Left ventricle myocardium inferior (tissue), 1 donor: ENCODE measurements at regions not wholly inside any gene's neighbourhood (a gene's known extent, or its start where the extent isn't known, plus 50 kb on each side); places are given as distances from the start of the nearest gene placed in this dataset.

ENCODE experiments used
- DNase-seq: peaks from one replicate; pipeline ENCODE4 v3.0.0-alpha.2; 2020
- H3K27ac ChIP-seq: fragments of 200-600 bp; replicated peaks from 2 replicates; pipeline ENCODE4 v1.8.0; 2021
- H3K27me3 ChIP-seq: fragments of 200-600 bp; 2 replicates; pipeline ENCODE4 v1.8.0; 2021; ENCODE audit warnings: low read depth
- H3K36me3 ChIP-seq: fragments of 200-600 bp; 2 replicates; pipeline ENCODE4 v1.8.0; 2021
- H3K4me1 ChIP-seq: fragments of 200-600 bp; 2 replicates; pipeline ENCODE4 v1.8.0; 2021
- H3K4me3 ChIP-seq: fragments of 200-600 bp; 2 replicates; pipeline ENCODE4 v1.8.0; 2021; ENCODE audit warnings: mild to moderate bottlenecking, moderate library complexity
- H3K9me3 ChIP-seq: fragments of 200-600 bp; replicated peaks from 2 replicates; pipeline ENCODE4 v1.8.0; 2021
- intact Hi-C: fragments of 100-400 bp; cut with micrococcal nuclease; formaldehyde crosslinking; loops from one replicate; pipeline ENCODE4 v1.11.0; 2022
- TF ChIP-seq, protein P1 (sequence below): fragments of 200-600 bp; IDR thresholded peaks from 2 replicates; pipeline ENCODE4 v1.8.0; 2021; ENCODE audit warnings: antibody characterized with exemption, mild to moderate bottlenecking, borderline replicate concordance
- donor health status: DM: no; HTN: yes; CAD: no; lungs with severe emphysema.

GRCh38 chr7:40923626-40924025, 779.3 kb downstream of the INHBA start:
- TF ChIP-seq, protein P1, sequence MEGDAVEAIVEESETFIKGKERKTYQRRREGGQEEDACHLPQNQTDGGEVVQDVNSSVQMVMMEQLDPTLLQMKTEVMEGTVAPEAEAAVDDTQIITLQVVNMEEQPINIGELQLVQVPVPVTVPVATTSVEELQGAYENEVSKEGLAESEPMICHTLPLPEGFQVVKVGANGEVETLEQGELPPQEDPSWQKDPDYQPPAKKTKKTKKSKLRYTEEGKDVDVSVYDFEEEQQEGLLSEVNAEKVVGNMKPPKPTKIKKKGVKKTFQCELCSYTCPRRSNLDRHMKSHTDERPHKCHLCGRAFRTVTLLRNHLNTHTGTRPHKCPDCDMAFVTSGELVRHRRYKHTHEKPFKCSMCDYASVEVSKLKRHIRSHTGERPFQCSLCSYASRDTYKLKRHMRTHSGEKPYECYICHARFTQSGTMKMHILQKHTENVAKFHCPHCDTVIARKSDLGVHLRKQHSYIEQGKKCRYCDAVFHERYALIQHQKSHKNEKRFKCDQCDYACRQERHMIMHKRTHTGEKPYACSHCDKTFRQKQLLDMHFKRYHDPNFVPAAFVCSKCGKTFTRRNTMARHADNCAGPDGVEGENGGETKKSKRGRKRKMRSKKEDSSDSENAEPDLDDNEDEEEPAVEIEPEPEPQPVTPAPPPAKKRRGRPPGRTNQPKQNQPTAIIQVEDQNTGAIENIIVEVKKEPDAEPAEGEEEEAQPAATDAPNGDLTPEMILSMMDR = no peak
- intact Hi-C loops = no loop called here

GRCh38 chr7:40922316-40922670, 780.6 kb downstream of the INHBA start:
- Histone ChIP-seq H3K27me3 (no peaks in the 10 kb centered on the region), H3K9me3 (peaks cover 6% of the 10 kb centered on the region), H3K36me3 (no peaks in the 10 kb centered on the region), H3K4me3 (no peak overlapping the region), H3K27ac (no peak overlapping the region), H3K4me1 (no peaks in the 10 kb centered on the region)
- intact Hi-C loops = no loop called here
- TF ChIP-seq, protein P1 = no peak
- DNase-seq = no peak

More at GRCh38 chr7:40923626-40924025, 779.3 kb downstream of the INHBA start:
- DNase-seq = no peak
- peaks cover 6% of the 10 kb centered on the region for H3K9me3 ChIP-seq
- H3K27ac ChIP-seq = no peak overlapping the region
- H3K4me1 ChIP-seq = no peaks in the 10 kb centered on the region
- no peaks in the 10 kb centered on the region for H3K27me3 ChIP-seq
- no peaks in the 10 kb centered on the region for H3K36me3 ChIP-seq
- H3K4me3 ChIP-seq = no peak overlapping the region

- TF ChIP-seq, protein P1 = no peak
- Histone ChIP-seq H3K4me1 (no peaks in the 10 kb centered on the region), H3K27ac (no peak overlapping the region), H3K36me3 (no peaks in the 10 kb centered on the region), H3K27me3 (no peaks in the 10 kb centered on the region), H3K4me3 (no peak overlapping the region), H3K9me3 (peaks cover 6% of the 10 kb centered on the region)
- DNase-seq = no peak
- intact Hi-C loops = no loop called here
Observed at GRCh38 chr7:40921589-40922315, 781.1 kb downstream of the INHBA start.

GRCh38 chr7:40918701-40919271, 784.0 kb downstream of the SUGCT start:
- no peak for DNase-seq
- Histone ChIP-seq H3K36me3 (no peaks in the 10 kb centered on the region), H3K4me3 (no peak overlapping the region), H3K4me1 (no peaks in the 10 kb centered on the region), H3K27me3 (no peaks in the 10 kb centered on the region), H3K9me3 (peaks cover 3% of the 10 kb centered on the region), H3K27ac (no peak overlapping the region)
- intact Hi-C loops = no loop called here
- TF ChIP-seq, protein P1 = no peak

- H3K36me3 ChIP-seq = no peaks in the 10 kb centered on the region
- intact Hi-C loops = no loop called here
- no peak for DNase-seq
- H3K4me3 ChIP-seq = no peak overlapping the region
- no peaks in the 10 kb centered on the region for H3K9me3 ChIP-seq
- H3K27me3 ChIP-seq = no peaks in the 10 kb centered on the region
- TF ChIP-seq, protein P1 = no peak
- no peaks in the 10 kb centered on the region for H3K4me1 ChIP-seq
- no peak overlapping the region for H3K27ac ChIP-seq
Observed at GRCh38 chr7:40916813-40917212, 782.0 kb downstream of the SUGCT start.
